Skeletal muscle satellite cell (primary cell): ENCODE measurements at regions not wholly inside any gene's neighbourhood (a gene's known extent, or its start where the extent isn't known, plus 50 kb on each side); places are given as distances from the start of the nearest gene placed in this dataset.

ENCODE experiments used
- H3K27me3 ChIP-seq: 2 replicates; pipeline ENCODE4 v1.7.0; 2013; ENCODE audit warnings: low read length; ENCODE audit not compliant: control insufficient read depth, insufficient read depth
- H3K36me3 ChIP-seq: 2 replicates; pipeline ENCODE4 v1.7.0; 2013; ENCODE audit warnings: mild to moderate bottlenecking, control low read depth, low read length; ENCODE audit not compliant: insufficient read depth
- H3K4me1 ChIP-seq: 2 replicates; pipeline ENCODE4 v1.7.0; 2013; ENCODE audit warnings: low read length; ENCODE audit not compliant: control insufficient read depth, insufficient read depth
- H3K4me2 ChIP-seq: 2 replicates; pipeline ENCODE4 v1.7.0; 2013; ENCODE audit warnings: mild to moderate bottlenecking, low read length
- H3K4me3 ChIP-seq: 2 replicates; pipeline ENCODE4 v1.7.0; 2013; ENCODE audit warnings: low read length
- H3K9ac ChIP-seq: 2 replicates; pipeline ENCODE4 v1.7.0; 2013; ENCODE audit warnings: mild to moderate bottlenecking, low read depth, low read length, moderate library complexity
- H3K9me3 ChIP-seq: replicated peaks from 2 replicates; pipeline ENCODE4 v1.7.0; 2013; ENCODE audit warnings: mild to moderate bottlenecking, control low read depth, low read length

DNA sequence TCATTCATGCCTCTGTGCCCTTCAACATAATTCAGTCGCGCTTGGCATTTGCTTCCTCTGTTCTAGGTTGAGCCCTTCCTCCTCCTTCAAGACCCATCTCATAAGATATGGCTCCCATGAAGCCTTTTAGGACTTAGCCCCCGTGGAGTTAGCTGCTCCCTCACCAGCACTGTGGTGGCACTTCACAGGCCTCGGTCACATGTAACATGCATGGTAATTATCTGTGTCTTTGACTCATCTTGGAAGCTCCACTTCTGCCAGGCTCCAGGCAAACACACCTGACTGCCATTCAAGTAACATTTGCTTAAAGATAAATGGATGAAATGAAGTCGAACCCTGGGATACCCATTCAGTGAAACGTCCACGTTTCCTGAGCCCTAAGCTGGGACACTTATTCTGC, 484.7 kb downstream of the EIPR1 start:
- Histone ChIP-seq H3K4me3 (no peak overlapping the region), H3K9ac (no peak overlapping the region), H3K9me3 (peaks cover 14% of the 10 kb centered on the region), H3K4me1 (no peaks in the 10 kb centered on the region), H3K4me2 (no peak overlapping the region), H3K27me3 (no peaks in the 10 kb centered on the region), H3K36me3 (no peaks in the 10 kb centered on the region)

DNA sequence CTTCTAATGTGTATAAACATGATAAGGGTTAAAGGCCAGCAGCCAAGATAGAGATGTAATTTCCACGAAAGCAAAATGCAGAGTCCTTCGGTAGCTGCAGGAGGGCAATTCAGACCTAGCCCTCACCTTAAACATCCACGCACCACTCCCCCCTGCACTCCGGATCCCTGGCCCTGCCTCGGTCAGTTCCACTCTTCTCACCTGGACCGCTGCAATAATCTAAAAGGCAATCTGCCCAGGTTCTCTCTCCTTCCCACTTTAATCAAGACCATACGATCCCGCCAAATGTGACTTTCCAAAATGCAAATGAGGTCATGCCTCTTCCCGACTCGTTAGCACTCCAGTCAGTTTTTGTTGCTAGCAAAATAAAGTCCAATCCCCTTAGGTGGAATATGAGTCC, 485.2 kb downstream of the EIPR1 start:
- H3K4me1 ChIP-seq: no peaks in the 10 kb centered on the region
- peaks cover 14% of the 10 kb centered on the region for H3K9me3 ChIP-seq
- no peak overlapping the region for H3K4me2 ChIP-seq
- H3K4me3 ChIP-seq: no peak overlapping the region
- no peak overlapping the region for H3K9ac ChIP-seq
- H3K36me3 ChIP-seq: no peaks in the 10 kb centered on the region
- no peaks in the 10 kb centered on the region for H3K27me3 ChIP-seq

DNA sequence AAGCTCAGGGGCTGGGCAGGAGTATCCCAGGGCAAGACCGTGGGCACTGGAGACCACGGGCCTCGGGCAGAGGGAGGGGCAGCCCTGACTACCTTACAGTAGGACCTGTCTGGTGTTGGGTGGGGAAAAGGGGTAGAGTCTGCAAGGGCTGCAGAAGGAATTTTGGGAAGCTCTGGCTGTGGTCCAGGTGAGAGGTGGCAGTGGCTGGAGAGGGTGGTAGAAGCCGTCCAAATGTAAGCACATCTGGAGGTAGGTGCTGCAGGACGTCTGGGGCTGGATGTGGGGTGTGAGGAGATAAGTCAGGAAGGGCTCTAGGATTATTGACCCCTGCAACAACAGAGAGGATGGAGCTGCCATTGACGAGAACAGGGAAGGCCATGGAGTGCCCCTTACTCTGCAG, 486.7 kb downstream of the EIPR1 start:
- Histone ChIP-seq H3K36me3 (no peaks in the 10 kb centered on the region), H3K9me3 (peaks cover 14% of the 10 kb centered on the region), H3K27me3 (no peaks in the 10 kb centered on the region), H3K4me3 (no peak overlapping the region), H3K4me2 (no peak overlapping the region), H3K4me1 (no peaks in the 10 kb centered on the region), H3K9ac (no peak overlapping the region)

DNA sequence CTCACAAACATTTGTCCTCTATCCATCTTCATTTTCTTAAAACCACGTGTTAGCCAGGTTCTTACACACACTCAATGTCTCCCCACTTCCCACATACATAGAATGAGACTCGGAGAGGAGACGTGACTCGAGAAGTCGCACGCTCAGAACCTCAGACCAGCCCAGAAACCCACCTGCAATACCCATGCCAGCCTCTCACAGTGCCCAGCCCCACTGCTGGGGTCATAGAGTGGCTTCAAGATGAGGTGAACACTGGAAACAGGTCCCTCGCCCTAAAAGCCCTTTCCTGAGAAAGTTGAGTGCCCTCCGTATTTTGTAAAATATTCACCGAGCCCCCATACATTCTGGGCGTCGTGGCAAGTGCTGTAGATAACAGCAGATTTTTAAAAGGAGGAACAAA, 487.4 kb downstream of the EIPR1 start:
- no peak overlapping the region for H3K9ac ChIP-seq
- no peak overlapping the region for H3K4me2 ChIP-seq
- no peaks in the 10 kb centered on the region for H3K4me1 ChIP-seq
- peaks cover 14% of the 10 kb centered on the region for H3K9me3 ChIP-seq
- no peaks in the 10 kb centered on the region for H3K36me3 ChIP-seq
- H3K27me3 ChIP-seq: no peaks in the 10 kb centered on the region
- no peak overlapping the region for H3K4me3 ChIP-seq

DNA sequence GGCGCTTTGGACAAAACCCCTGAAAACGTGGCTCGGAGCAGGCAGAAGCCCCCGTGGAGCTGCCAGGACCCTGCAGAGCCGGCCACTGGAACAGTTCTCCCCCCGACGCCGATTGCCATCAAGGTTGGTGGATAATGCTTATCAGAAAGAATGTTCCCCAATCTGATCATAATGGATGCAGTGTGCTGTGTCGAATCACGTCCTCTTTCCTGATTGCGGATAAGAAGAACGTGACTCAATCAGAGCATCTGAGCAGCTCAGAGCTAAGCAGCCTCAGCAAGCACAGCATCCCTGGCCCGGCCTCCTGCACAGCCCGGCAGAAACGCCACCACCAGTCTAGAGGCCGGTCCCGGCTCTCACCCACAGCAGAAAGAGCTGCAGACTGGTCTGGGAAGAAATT, 488.0 kb downstream of the EIPR1 start:
- Histone ChIP-seq H3K4me3 (no peak overlapping the region), H3K9me3 (peaks cover 14% of the 10 kb centered on the region), H3K4me2 (no peak overlapping the region), H3K4me1 (no peaks in the 10 kb centered on the region), H3K27me3 (no peaks in the 10 kb centered on the region), H3K36me3 (no peaks in the 10 kb centered on the region), H3K9ac (no peak overlapping the region)

DNA sequence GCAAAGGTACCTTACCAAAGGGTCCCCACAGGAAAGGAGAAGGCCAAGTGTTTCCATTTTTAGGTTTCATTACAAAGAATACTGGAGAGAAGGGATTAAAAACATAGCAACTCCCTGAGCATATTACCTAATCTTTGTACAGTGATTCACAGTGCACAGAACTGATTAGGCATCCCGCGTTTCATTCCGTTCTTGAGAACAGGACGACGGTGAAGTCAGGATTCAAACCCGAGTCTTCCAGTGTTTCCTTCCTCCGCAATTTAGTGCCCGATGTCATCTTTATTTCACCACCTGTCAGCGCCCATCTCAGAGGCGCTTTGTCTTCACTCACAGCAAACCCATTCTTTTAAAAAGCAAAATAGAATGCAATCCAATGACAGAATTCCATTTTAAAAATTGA, 488.5 kb downstream of the EIPR1 start:
- Histone ChIP-seq H3K27me3 (no peaks in the 10 kb centered on the region), H3K36me3 (no peaks in the 10 kb centered on the region), H3K4me1 (no peaks in the 10 kb centered on the region), H3K4me2 (no peak overlapping the region), H3K4me3 (no peak overlapping the region), H3K9me3 (peaks cover 14% of the 10 kb centered on the region), H3K9ac (no peak overlapping the region)

DNA sequence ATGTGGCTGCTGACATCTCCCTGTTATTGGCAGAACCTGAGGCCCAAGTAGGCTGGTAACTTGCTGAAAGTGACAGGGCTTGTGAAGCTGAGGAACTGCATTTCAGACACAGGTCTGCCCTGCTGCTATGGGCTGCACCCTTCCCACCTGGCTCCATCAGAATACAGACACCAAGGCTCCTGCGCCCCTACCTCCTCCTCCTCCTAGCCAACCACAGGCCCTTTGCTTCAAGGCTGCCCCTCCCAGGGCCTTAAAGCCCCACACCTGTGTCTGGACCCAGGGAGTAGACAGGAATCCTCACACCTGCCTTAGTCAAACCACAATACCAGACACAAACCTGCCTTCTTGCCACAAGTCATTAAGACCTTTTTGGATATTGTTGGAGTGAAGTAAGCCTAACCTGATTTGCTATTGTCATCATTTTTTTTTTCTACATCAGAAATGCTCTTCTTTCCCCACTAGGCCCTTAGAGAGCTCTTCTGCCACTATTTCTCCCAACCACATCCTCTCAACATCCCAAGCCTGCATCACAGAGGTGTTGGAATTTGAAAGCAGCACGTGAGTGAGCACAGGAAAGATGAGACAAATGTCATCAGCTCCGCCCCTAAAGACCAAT, 489.7 kb downstream of the EIPR1 start:
- Histone ChIP-seq H3K4me3 (no peak overlapping the region), H3K4me1 (no peaks in the 10 kb centered on the region), H3K9me3 (peaks cover 9% of the 10 kb centered on the region), H3K9ac (no peak overlapping the region), H3K27me3 (no peaks in the 10 kb centered on the region), H3K4me2 (no peak overlapping the region), H3K36me3 (no peaks in the 10 kb centered on the region)

DNA sequence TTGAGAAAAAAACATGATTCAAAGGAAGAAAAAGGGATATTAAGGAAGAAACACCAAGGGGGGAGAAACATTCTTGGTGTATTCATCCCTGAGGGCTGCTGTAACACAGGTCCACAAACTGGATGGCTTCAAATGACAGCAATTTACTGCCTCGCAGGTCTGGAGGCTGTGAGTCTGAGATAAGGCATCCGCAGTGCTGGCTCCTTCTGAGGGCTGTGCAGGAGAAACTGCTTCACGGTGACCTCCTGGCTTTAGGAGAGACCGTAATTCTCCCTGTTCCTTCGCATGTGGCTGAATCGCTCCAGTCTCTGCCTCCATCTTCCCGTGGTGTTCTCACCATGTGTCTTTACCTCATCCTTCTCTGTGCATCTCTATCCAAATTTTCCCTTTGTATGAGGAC, 490.7 kb downstream of the EIPR1 start:
- Histone ChIP-seq H3K4me2 (no peak overlapping the region), H3K4me1 (no peaks in the 10 kb centered on the region), H3K4me3 (no peak overlapping the region), H3K9me3 (peaks cover 12% of the 10 kb centered on the region), H3K36me3 (no peaks in the 10 kb centered on the region), H3K27me3 (no peaks in the 10 kb centered on the region), H3K9ac (no peak overlapping the region)

DNA sequence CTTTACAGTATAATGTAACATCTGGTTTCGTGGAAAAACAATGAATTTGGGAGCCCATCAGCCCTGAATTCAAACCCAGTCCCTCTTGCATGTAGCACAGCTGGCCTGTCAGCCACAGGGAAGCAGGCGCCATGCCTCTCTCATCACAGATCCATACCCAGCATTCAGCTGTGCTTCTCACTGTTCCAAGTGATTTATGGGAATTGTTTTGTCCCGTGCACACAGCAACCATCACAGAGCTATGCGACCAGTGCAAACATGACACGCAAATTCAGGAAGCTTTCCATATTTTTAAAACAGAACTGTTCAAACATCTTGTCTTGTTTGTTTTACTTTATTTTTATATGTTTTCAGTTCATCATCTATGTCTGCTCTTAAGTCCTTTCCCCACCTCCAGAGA, 496.1 kb downstream of the EIPR1 start:
- Histone ChIP-seq H3K36me3 (no peaks in the 10 kb centered on the region), H3K4me1 (no peaks in the 10 kb centered on the region), H3K4me2 (no peak overlapping the region), H3K9me3 (peaks cover 10% of the 10 kb centered on the region), H3K9ac (no peak overlapping the region), H3K4me3 (no peak overlapping the region), H3K27me3 (no peaks in the 10 kb centered on the region)

DNA sequence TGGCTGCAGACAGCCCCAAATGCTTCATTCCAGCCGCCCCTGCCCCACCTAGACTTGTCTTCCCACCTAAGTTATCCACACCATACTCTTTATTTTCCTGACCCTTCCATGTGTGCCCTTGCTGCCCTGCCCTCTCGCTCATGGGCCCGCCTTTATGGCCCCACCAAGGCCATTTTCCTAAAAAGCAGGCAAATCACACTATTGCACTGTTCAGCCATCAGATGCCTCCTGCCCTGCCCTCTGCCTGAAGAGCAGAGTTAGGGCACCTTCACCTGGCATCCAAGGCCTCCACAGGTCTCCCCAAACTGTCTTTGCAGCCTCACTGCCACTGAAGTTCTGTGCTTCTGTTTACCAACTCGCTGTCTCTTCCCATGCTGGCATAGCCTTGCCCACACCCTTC, 496.7 kb downstream of the EIPR1 start:
- Histone ChIP-seq H3K4me2 (no peak overlapping the region), H3K4me1 (no peaks in the 10 kb centered on the region), H3K36me3 (no peaks in the 10 kb centered on the region), H3K9ac (no peak overlapping the region), H3K27me3 (no peaks in the 10 kb centered on the region), H3K4me3 (no peak overlapping the region), H3K9me3 (peaks cover 10% of the 10 kb centered on the region)

DNA sequence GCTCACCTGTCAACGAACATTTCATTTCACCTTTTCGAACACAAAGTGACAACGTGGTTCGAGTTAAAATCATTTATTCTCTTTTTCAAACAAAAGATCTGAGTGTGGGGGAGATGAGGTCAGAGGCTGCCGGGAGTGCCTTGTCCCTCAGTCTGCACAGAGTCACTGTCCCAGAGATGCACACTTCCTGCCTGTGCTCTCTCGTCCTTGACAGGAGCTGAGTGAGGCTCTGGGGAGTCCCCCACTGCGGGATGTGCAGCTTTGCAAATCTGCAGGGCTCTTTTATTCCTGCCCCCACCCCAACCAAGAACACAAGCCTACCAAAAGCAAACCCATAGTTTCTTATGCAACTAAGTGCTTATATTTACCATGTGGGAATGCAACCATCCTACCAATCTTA, 497.8 kb downstream of the EIPR1 start:
- H3K36me3 ChIP-seq: no peaks in the 10 kb centered on the region
- no peak overlapping the region for H3K4me3 ChIP-seq
- no peaks in the 10 kb centered on the region for H3K4me1 ChIP-seq

DNA sequence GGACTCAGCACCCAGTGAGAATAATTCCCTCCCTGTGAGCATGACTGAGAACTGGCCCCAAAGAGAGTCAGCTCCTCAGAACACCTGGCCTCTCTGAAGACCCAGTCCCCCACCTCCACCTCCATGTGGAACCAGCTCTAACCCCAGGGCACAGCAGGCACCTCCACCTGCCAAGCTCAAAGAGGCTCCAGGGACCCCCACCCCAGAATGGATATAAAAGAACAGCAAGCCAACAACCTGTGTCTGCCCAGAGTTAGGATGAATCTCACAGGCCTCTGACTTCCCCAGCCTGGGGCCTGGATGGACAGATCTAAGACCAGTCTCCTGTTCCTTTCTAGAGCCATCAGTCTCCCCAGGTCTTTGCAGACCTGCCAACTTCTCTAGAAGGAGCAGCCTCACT, 498.5 kb downstream of the EIPR1 start:
- no peaks in the 10 kb centered on the region for H3K4me1 ChIP-seq
- no peak overlapping the region for H3K4me2 ChIP-seq
- H3K9ac ChIP-seq: no peak overlapping the region
- H3K4me3 ChIP-seq: no peak overlapping the region
- no peaks in the 10 kb centered on the region for H3K36me3 ChIP-seq
- peaks cover 19% of the 10 kb centered on the region for H3K9me3 ChIP-seq
- no peaks in the 10 kb centered on the region for H3K27me3 ChIP-seq

More for the DNA sequence above, 497.8 kb downstream of the EIPR1 start:
- no peak overlapping the region for H3K4me2 ChIP-seq
- H3K9me3 ChIP-seq: peaks cover 16% of the 10 kb centered on the region
- H3K9ac ChIP-seq: no peak overlapping the region
- no peaks in the 10 kb centered on the region for H3K27me3 ChIP-seq
